Esophagus muscularis mucosa (tissue), 4 donors: ENCODE measurements at regions not wholly inside any gene's neighbourhood (a gene's known extent, or its start where the extent isn't known, plus 50 kb on each side); places are given as distances from the start of the nearest gene placed in this dataset.

Source experiments
- DNase-seq: peaks from one replicate; pipeline ENCODE4 v3.0.0-alpha.2; 2017; ENCODE audit errors: extremely low spot score
- H3K27ac ChIP-seq, 4 donors: fragments of 200-600 bp; sonication (generic); replicated peaks in 1 of 4; 1 replicate in 3 of 4; 2 replicates in 1 of 4; pipeline ENCODE4 v1.5.1; 2016 to 2019; ENCODE audit warnings: mild to moderate bottlenecking in 1 of 4
- H3K27me3 ChIP-seq, 4 donors: fragments of 200-600 bp; sonication (generic); one replicate each; pipeline versions ENCODE4 v1.5.1 to v1.6.0; 2016 to 2019
- H3K36me3 ChIP-seq, 4 donors: fragments of 200-600 bp; sonication (generic); one replicate each; pipeline ENCODE4 v1.5.1; 2016 to 2019
- H3K4me1 ChIP-seq, 4 donors: fragments of 200-600 bp; sonication (generic); one replicate each; pipeline ENCODE4 v1.5.1; 2016 to 2019
- H3K4me3 ChIP-seq, 4 donors: fragments of 200-600 bp; sonication (generic); 1 replicate in 2 of 4; 2 replicates in 2 of 4; pipeline ENCODE4 v1.5.1; 2016 to 2019; ENCODE audit warnings: mild to moderate bottlenecking in 4 of 4, moderate library complexity in 1 of 4
- H3K9me3 ChIP-seq, 4 donors: fragments of 200-600 bp; sonication (generic); 1 replicate in 3 of 4; 2 replicates in 1 of 4; pipeline ENCODE4 v1.5.1; 2016 to 2019
- CTCF ChIP-seq, 3 experiments: fragments of 200-600 bp in 2 of 3; fragments of 450-650 bp in 1 of 3; sonication (generic) in 2 of 3; IDR thresholded peaks; one replicate each; pipeline ENCODE4 v1.5.1; 2017 to 2019; ENCODE audit warnings: antibody characterized with exemption in 3 of 3, mild to moderate bottlenecking in 2 of 3, moderate library complexity in 1 of 3
- EP300 ChIP-seq: sonication (generic); formaldehyde crosslinking; IDR thresholded peaks from one replicate; pipeline ENCODE4 v1.6.1; 2017; ENCODE audit warnings: antibody characterized with exemption
- POLR2A ChIP-seq: fragments of 450-650 bp; IDR thresholded peaks from one replicate; pipeline ENCODE4 v1.6.1; 2017; ENCODE audit warnings: antibody characterized with exemption, moderate library complexity, mild to moderate bottlenecking, low read depth
- POLR2AphosphoS5 ChIP-seq, 2 donors: sonication (generic); formaldehyde crosslinking; IDR thresholded peaks; one replicate each; pipeline ENCODE4 v1.6.1; 2017; ENCODE audit warnings: antibody characterized with exemption in 2 of 2
- WGBS: methylation state at CpG from one replicate; pipeline ENCODE4 v1.1.5; 2018; 5-methylcytosine and 5-hydroxymethylcytosine counted together
- intact Hi-C: fragments of 100-400 bp; cut with DNase I; formaldehyde crosslinking; loops from one replicate; pipeline ENCODE4 v1.15.1; 2023

GRCh38 chr7:46586406-46586805 lies 665.3 kb upstream of the IGFBP3 start:
- no peak overlapping the region for H3K27ac ChIP-seq

GRCh38 chr7:46583656-46584055 lies 662.6 kb upstream of the IGFBP3 start:
- Histone ChIP-seq H3K4me1 (no peaks in the 10 kb centered on the region), H3K36me3 (no peaks in the 10 kb centered on the region), H3K9me3 (no peaks in the 10 kb centered on the region), H3K4me3 (no peak overlapping the region), H3K27ac (no peak overlapping the region), H3K27me3 (no peaks in the 10 kb centered on the region)
- intact Hi-C loops, result no loop called here
- TF ChIP-seq POLR2A (no peak), CTCF (IDR thresholded peaks at IDR 0.05) (no peak), EP300 (no peak), POLR2AphosphoS5 (IDR thresholded peaks at IDR 0.05) (peak in 1 of 2 donors; percentile 29)
- 100% methylated on average over 1 of the region's 1 CpG for WGBS
- DNase-seq, result peak; percentile 17

More at GRCh38 chr7:46586406-46586805, 665.3 kb upstream of the IGFBP3 start:
- Histone ChIP-seq H3K9me3 (no peaks in the 10 kb centered on the region), H3K4me3 (no peak overlapping the region), H3K4me1 (peaks cover 0 to 5% (median 0%) of the 10 kb centered on the region in 4 donors), H3K36me3 (no peaks in the 10 kb centered on the region), H3K27me3 (no peaks in the 10 kb centered on the region)
- no peak for TF ChIP-seq EP300
- no peak for TF ChIP-seq POLR2AphosphoS5 (IDR thresholded peaks at IDR 0.05)
- TF ChIP-seq CTCF (IDR thresholded peaks at IDR 0.05), result no peak
- TF ChIP-seq POLR2A, result no peak
- 67% methylated on average over 1 of the region's 1 CpG for WGBS
- intact Hi-C loops, result no loop called here
- no peak for DNase-seq

- Histone ChIP-seq H3K36me3 (no peaks in the 10 kb centered on the region), H3K27ac (no peak overlapping the region), H3K27me3 (no peaks in the 10 kb centered on the region), H3K9me3 (no peaks in the 10 kb centered on the region), H3K4me1 (no peaks in the 10 kb centered on the region), H3K4me3 (no peak overlapping the region)
- intact Hi-C loops, result no loop called here
- TF ChIP-seq POLR2AphosphoS5 (IDR thresholded peaks at IDR 0.05) (no peak), CTCF (IDR thresholded peaks at IDR 0.05) (no peak), POLR2A (no peak), EP300 (no peak)
- 83% methylated on average over 3 of the region's 3 CpGs for WGBS
- no peak for DNase-seq
These were observed 660.2 kb upstream of the IGFBP3 start for GRCh38 chr7:46581268-46581667.

- Histone ChIP-seq H3K4me1 (no peaks in the 10 kb centered on the region), H3K4me3 (no peak overlapping the region), H3K27me3 (no peaks in the 10 kb centered on the region), H3K27ac (no peak overlapping the region), H3K9me3 (no peaks in the 10 kb centered on the region), H3K36me3 (no peaks in the 10 kb centered on the region)
- WGBS, result 80% methylated on average over 6 of the region's 6 CpGs
- DNase-seq, result no peak
- no peak for TF ChIP-seq POLR2AphosphoS5 (IDR thresholded peaks at IDR 0.05)
- TF ChIP-seq CTCF (IDR thresholded peaks at IDR 0.05), result no peak
- TF ChIP-seq EP300, result no peak
- TF ChIP-seq POLR2A, result no peak
- intact Hi-C loops, result no loop called here
These were observed 659.7 kb upstream of the IGFBP3 start for GRCh38 chr7:46580766-46581165.

GRCh38 chr7:46577394-46577793 lies 656.3 kb upstream of the IGFBP3 start:
- Histone ChIP-seq H3K4me3 (no peak overlapping the region), H3K9me3 (no peaks in the 10 kb centered on the region), H3K36me3 (no peaks in the 10 kb centered on the region), H3K4me1 (no peaks in the 10 kb centered on the region), H3K27ac (no peak overlapping the region), H3K27me3 (no peaks in the 10 kb centered on the region)
- TF ChIP-seq EP300 (no peak), CTCF (IDR thresholded peaks at IDR 0.05) (no peak), POLR2AphosphoS5 (IDR thresholded peaks at IDR 0.05) (no peak), POLR2A (no peak)
- intact Hi-C loops, result no loop called here
- no peak for DNase-seq
- 88% methylated on average over 1 of the region's 1 CpG for WGBS
